WTC11 (cell line): ENCODE measurements at regions not wholly inside any gene's neighbourhood (a gene's known extent, or its start where the extent isn't known, plus 50 kb on each side); places are given as distances from the start of the nearest gene placed in this dataset.
A peak's percentile ranks its signal among the peaks of the same experiment; 100 is the strongest.

ENCODE experiments used
- ATAC-seq: fragments of 200-7000 bp; cut with Tn5 transposase; 2 replicates; pipeline ENCODE4 v1.10.0; 2021; ENCODE audit warnings: mild to moderate bottlenecking, moderate library complexity
- CTCF ChIA-PET: fragments of 300-600 bp; sonication (Branson Sonifier 250); formaldehyde crosslinking; loops from one replicate; lab custom pipeline; 2021; ENCODE audit warnings: antibody characterized with exemption; lab: Charles Lee
- POLR2A ChIA-PET: fragments of 350-600 bp; sonication (Branson Sonifier 250); formaldehyde crosslinking; loops from one replicate; lab custom pipeline; 2021; ENCODE audit warnings: antibody characterized with exemption; lab: Charles Lee
- DNase-seq: peaks from one replicate; pipeline ENCODE4 v3.0.0; 2021; ENCODE audit warnings: low spot score
- H3K27ac Mint-ChIP-seq: 2 replicates; pipeline ENCODE4 v1.8.0; 2021; ENCODE audit warnings: mixed read lengths
- H3K27me3 Mint-ChIP-seq: 2 replicates; pipeline ENCODE4 v1.8.0; 2021; ENCODE audit warnings: low read depth, mild to moderate bottlenecking, moderate library complexity, mixed read lengths
- H3K36me3 Mint-ChIP-seq: 2 replicates; pipeline ENCODE4 v1.8.0; 2021; ENCODE audit warnings: mixed read lengths
- H3K4me1 Mint-ChIP-seq: 2 replicates; pipeline ENCODE4 v1.8.0; 2022; ENCODE audit warnings: mixed read lengths
- H3K4me3 Mint-ChIP-seq: 2 replicates; pipeline ENCODE4 v1.8.0; 2021; ENCODE audit warnings: mild to moderate bottlenecking, moderate library complexity, mixed read lengths
- H3K9me3 Mint-ChIP-seq: 2 replicates; pipeline ENCODE4 v1.8.0; 2021; ENCODE audit warnings: mixed read lengths
- CREB1 ChIP-seq: sonication (generic); formaldehyde crosslinking; IDR thresholded peaks from 2 replicates; pipeline ENCODE4 v1.8.0; 2023; ENCODE audit warnings: mild to moderate bottlenecking, missing genetic modification reagents
- ETV6 ChIP-seq: sonication (generic); formaldehyde crosslinking; IDR thresholded peaks from 2 replicates; pipeline ENCODE4 v1.8.1; 2022; ENCODE audit warnings: mild to moderate bottlenecking, missing genetic modification reagents
- FOXJ3 ChIP-seq: sonication (generic); formaldehyde crosslinking; IDR thresholded peaks from 2 replicates; pipeline ENCODE4 v1.9.0; 2021; ENCODE audit warnings: missing genetic modification reagents, mild to moderate bottlenecking, borderline replicate concordance
- MXD4 ChIP-seq: fragments of 250-450 bp; sonication (Bioruptor Pico); IDR thresholded peaks from 2 replicates; pipeline ENCODE4 v1.8.0; 2021; ENCODE audit warnings: mild to moderate bottlenecking, moderate library complexity, borderline replicate concordance
- NFYB ChIP-seq: sonication (generic); formaldehyde crosslinking; conservative IDR thresholded peaks from 2 replicates; pipeline ENCODE4 v1.8.0; 2022; ENCODE audit warnings: low read depth, missing genetic modification reagents
- SMAD3 ChIP-seq: sonication (generic); formaldehyde crosslinking; IDR thresholded peaks from 2 replicates; pipeline ENCODE4 v1.8.0; 2022; ENCODE audit warnings: missing genetic modification reagents, mild to moderate bottlenecking, borderline replicate concordance
- SOX15 ChIP-seq: fragments of 250-450 bp; sonication (Bioruptor Pico); IDR thresholded peaks from 2 replicates; pipeline ENCODE4 v1.9.0; 2021; ENCODE audit warnings: mild to moderate bottlenecking
- TEAD1 ChIP-seq: sonication (generic); formaldehyde crosslinking; IDR thresholded peaks from 2 replicates; pipeline ENCODE4 v1.8.0; 2022; ENCODE audit warnings: mild to moderate bottlenecking, missing genetic modification reagents
- ZNF219 ChIP-seq: sonication (generic); formaldehyde crosslinking; IDR thresholded peaks from 2 replicates; pipeline ENCODE4 v1.8.0; 2023; ENCODE audit warnings: missing genetic modification reagents, mild to moderate bottlenecking, borderline replicate concordance
- ZNF232 ChIP-seq: sonication (generic); formaldehyde crosslinking; IDR thresholded peaks from 2 replicates; pipeline ENCODE4 v1.8.0; 2022; ENCODE audit warnings: mild to moderate bottlenecking, missing genetic modification reagents
- ZNF317 ChIP-seq: sonication (generic); formaldehyde crosslinking; IDR thresholded peaks from 2 replicates; pipeline ENCODE4 v1.8.1; 2023; ENCODE audit warnings: low read depth, mild to moderate bottlenecking, moderate library complexity, missing genetic modification reagents, borderline replicate concordance
- ZNF396 ChIP-seq: fragments of 250-450 bp; sonication (Bioruptor Pico); IDR thresholded peaks from 2 replicates; pipeline ENCODE4 v1.8.0; 2021; ENCODE audit warnings: mild to moderate bottlenecking, moderate library complexity, borderline replicate concordance
- ZNF425 ChIP-seq: fragments of 250-450 bp; sonication (Bioruptor Pico); conservative IDR thresholded peaks from 2 replicates; pipeline ENCODE4 v1.9.0; 2021; ENCODE audit warnings: mild to moderate bottlenecking
- TF ChIP-seq, protein P1 (sequence below): sonication (generic); formaldehyde crosslinking; IDR thresholded peaks from 2 replicates; pipeline ENCODE4 v1.8.1; 2022; ENCODE audit warnings: missing genetic modification reagents, borderline replicate concordance
- TF ChIP-seq, protein P2 (sequence below): sonication (generic); formaldehyde crosslinking; IDR thresholded peaks from 2 replicates; pipeline ENCODE4 v1.8.1; 2023; ENCODE audit warnings: mild to moderate bottlenecking, missing genetic modification reagents, moderate library complexity

DNA sequence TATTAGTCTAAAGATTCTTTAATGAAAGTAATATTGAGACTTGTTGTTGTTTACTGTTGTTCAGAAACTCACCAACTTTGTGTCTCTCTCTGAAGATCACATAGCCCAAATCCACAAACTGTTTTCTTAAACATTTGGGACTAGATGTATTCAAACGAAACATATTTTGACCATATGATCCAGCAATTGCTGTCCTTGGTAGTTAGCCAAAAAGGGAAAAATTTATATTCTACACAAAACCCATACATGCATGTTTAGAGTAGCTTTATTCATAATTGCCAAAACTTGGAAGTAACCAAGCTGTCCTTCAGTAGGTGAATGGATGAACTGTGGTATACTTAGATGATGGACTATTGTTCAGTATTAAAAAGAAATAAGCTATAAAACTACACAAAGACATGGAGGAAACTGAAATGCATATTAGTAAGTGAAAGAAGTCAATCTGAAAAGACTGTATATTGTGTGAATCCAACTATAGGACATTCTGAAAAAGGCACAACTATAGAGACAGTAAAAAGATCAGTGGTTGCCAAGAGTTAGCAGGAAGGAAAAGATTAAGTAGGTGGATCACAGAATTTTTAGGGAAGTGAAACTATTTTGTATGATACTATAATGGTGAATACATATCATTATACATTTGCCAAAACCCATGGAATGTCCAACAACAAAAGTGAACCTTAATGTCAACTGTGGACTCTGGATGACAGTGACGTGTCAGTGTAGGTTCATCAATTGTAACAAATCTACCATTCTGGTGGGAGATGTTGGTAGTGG, 442.9 kb downstream of the INSC start (continued):
- TF ChIP-seq, protein P1, sequence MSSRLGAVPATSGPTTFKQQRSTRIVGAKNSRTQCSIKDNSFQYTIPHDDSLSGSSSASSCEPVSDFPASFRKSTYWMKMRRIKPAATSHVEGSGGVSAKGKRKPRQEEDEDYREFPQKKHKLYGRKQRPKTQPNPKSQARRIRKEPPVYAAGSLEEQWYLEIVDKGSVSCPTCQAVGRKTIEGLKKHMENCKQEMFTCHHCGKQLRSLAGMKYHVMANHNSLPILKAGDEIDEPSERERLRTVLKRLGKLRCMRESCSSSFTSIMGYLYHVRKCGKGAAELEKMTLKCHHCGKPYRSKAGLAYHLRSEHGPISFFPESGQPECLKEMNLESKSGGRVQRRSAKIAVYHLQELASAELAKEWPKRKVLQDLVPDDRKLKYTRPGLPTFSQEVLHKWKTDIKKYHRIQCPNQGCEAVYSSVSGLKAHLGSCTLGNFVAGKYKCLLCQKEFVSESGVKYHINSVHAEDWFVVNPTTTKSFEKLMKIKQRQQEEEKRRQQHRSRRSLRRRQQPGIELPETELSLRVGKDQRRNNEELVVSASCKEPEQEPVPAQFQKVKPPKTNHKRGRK (CRISPR knock-in tag): no peak
- TF ChIP-seq ZNF425 (CRISPR knock-in tag) (no peak), ZNF219 (CRISPR knock-in tag) (no peak), FOXJ3 (CRISPR knock-in tag) (no peak), ZNF396 (CRISPR knock-in tag) (no peak), NFYB (CRISPR knock-in tag) (no peak), ZNF317 (CRISPR knock-in tag) (no peak), SOX15 (no peak), TEAD1 (CRISPR knock-in tag) (no peak), CREB1 (CRISPR knock-in tag) (no peak), ZNF232 (CRISPR knock-in tag) (no peak), MXD4 (no peak), SMAD3 (no peak)
- TF ChIP-seq, protein P2, sequence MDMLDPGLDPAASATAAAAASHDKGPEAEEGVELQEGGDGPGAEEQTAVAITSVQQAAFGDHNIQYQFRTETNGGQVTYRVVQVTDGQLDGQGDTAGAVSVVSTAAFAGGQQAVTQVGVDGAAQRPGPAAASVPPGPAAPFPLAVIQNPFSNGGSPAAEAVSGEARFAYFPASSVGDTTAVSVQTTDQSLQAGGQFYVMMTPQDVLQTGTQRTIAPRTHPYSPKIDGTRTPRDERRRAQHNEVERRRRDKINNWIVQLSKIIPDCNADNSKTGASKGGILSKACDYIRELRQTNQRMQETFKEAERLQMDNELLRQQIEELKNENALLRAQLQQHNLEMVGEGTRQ: no peak

GRCh38 chr11:15558513-15559181, 443.9 kb downstream of the INSC start:
- no peak for DNase-seq
- ATAC-seq: peak; percentile 57
- Mint-ChIP-seq H3K27ac (peak overlapping the region; percentile 83), H3K36me3 (peaks cover 22% of the 10 kb centered on the region), H3K9me3 (peaks cover 22% of the 10 kb centered on the region), H3K4me1 (peaks cover 56% of the 10 kb centered on the region), H3K4me3 (peak overlapping the region; percentile 4), H3K27me3 (no peaks in the 10 kb centered on the region; the same call in none of the 2 replicates)
- ChIA-PET POLR2A (no interaction called here), CTCF (interaction anchor here (1.1 to 1.4 kb wide), 2 partner anchors 71 to 91 kb away, joined by 5 read pairs; no protein-coding TSS in a partner anchor)
- TF ChIP-seq, protein P1 (CRISPR knock-in tag): 0 out of 2 replicates have a peak, but pooled peaks have one; percentile 61
- TF ChIP-seq ETV6 (CRISPR knock-in tag): no peak
